T47D (cell line): ENCODE measurements at regions not wholly inside any gene's neighbourhood (a gene's known extent, or its start where the extent isn't known, plus 50 kb on each side); places are given as distances from the start of the nearest gene placed in this dataset.

Experiments
- DNase-seq, 2 experiments: peaks; one replicate each; pipeline versions ENCODE4 v3.0.0 to v3.0.0-alpha.2; 2011 to 2012; ENCODE audit warnings: low read depth in 1 of 2, low spot score in 1 of 2
- JUND ChIP-seq: IDR thresholded peaks from 2 replicates; pipeline ENCODE4 v1.6.1; 2012; ENCODE audit warnings: low read depth
- in situ Hi-C: cut with HindIII; loops from 2 replicates; pipeline ENCODE4 v1.10.0; 2016; ENCODE audit warnings: low sequenced_read_pairs, low pct_unique_long_range_greater_than_20kb

DNA sequence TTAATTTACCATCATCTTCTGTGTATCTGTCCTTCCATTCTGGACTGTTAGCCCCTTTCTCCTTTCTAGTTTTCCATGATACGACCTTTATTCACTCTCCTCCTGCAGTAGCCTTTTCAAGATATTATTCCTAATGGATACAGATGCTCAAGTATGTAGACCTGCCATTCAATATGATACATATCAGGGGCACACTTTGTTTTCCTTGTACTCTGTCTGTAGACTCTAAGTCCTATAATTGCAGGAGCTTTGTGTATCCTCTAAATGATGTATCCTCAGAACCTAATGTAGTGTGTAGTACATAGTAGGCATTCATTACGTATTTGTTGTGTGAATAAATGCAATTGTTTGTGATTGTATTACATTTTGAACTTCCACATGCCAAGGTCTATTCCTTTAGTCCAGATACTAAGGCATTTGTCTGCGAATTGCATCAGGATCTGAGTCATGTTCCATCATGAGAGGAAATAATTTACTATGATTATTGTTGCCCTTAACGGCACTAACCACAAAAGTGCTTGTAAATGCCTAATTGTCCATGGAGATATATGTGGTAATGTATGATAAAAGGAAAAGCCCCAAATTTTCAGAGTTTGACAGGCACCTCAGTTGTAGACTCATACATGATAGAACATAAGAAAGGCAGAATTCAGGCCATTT lies 57.1 kb upstream of the IZUMO3 start:
- DNase-seq: no peak
- in situ Hi-C loops: no loop called here
- no peak for TF ChIP-seq JUND
